GM23248 (cell line): ENCODE measurements at regions not wholly inside any gene's neighbourhood (a gene's known extent, or its start where the extent isn't known, plus 50 kb on each side); places are given as distances from the start of the nearest gene placed in this dataset.

Source experiments
- EZH2 ChIP-seq: fragments of 200-600 bp; sonication (generic); IDR thresholded peaks from 2 replicates; pipeline ENCODE4 v1.6.1; 2018; ENCODE audit warnings: antibody characterized with exemption, mild to moderate bottlenecking; ENCODE audit not compliant: insufficient read depth, poor library complexity, severe bottlenecking
- EZH2phosphoT487 ChIP-seq: fragments of 200-600 bp; sonication (generic); IDR thresholded peaks from 2 replicates; pipeline ENCODE4 v1.6.1; 2018; ENCODE audit warnings: antibody characterized with exemption, moderate library complexity, mild to moderate bottlenecking, low read depth; ENCODE audit not compliant: insufficient read depth

DNA sequence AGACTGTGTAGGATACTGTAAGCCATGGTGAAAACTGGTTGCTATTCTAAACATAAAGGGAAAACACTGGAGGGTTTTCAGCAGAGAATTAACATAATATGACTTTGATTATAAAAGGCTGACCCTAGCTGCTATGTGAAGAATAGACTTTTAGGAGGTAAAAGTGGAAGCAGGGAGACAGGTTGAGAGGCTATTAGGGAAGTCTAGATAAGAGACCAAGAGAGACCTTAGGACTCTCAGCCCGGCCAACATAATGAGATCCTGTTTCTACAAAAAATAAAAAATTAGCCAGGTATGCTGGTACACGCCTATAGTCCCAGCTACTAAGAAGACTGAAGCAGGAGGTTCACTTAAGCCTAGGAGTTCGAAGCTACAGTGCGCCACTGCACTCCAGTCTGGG, 393.2 kb upstream of the PMFBP1 start:
- TF ChIP-seq EZH2 (no peak), EZH2phosphoT487 (no peak)
